Hindlimb muscle (tissue), 1 donor: ENCODE measurements at regions not wholly inside any gene's neighbourhood (a gene's known extent, or its start where the extent isn't known, plus 50 kb on each side); places are given as distances from the start of the nearest gene placed in this dataset.
"Not testable (repeated sequence)": the region's sequence is repeated elsewhere in the genome, so short reads cannot be mapped to it uniquely, and the experiment has no call there.

Source experiments
- DNase-seq: peaks from one replicate; pipeline ENCODE4 v3.0.0-alpha.2; 2013

GRCh38 chr5:99045871-99046270 lies 117.1 kb upstream of the CHD1 start:
- DNase-seq: no peak

GRCh38 chr5:99043257-99043656 lies 114.5 kb upstream of the CHD1 start:
- not testable (repeated sequence) for DNase-seq

GRCh38 chr5:99037668-99038067 lies 108.9 kb upstream of the CHD1 start:
- no peak for DNase-seq

GRCh38 chr5:99035942-99036341 lies 107.1 kb upstream of the CHD1 start:
- no peak for DNase-seq

- DNase-seq: no peak
Observed at GRCh38 chr5:99034336-99034735, 105.5 kb upstream of the CHD1 start.

GRCh38 chr5:99033014-99033900 lies 104.5 kb upstream of the CHD1 start:
- no peak for DNase-seq

GRCh38 chr5:99032234-99033013 lies 103.6 kb upstream of the CHD1 start:
- DNase-seq: peak; percentile 72

GRCh38 chr5:99030906-99031440 lies 102.2 kb upstream of the CHD1 start:
- no peak for DNase-seq

GRCh38 chr5:99029172-99029571 lies 100.4 kb upstream of the CHD1 start:
- no peak for DNase-seq

- DNase-seq: not testable (repeated sequence)
Observed at GRCh38 chr5:99028170-99028569, 99.4 kb upstream of the CHD1 start.

- no peak for DNase-seq
Observed at GRCh38 chr5:99025298-99026045, 96.7 kb upstream of the CHD1 start.

- DNase-seq: no peak
Observed at GRCh38 chr5:99023330-99023729, 94.5 kb upstream of the CHD1 start.

GRCh38 chr5:99022250-99022649 lies 93.4 kb upstream of the CHD1 start:
- no peak for DNase-seq

GRCh38 chr5:99020698-99021048 lies 91.9 kb upstream of the CHD1 start:
- DNase-seq: no peak

- peak; percentile 36 for DNase-seq
Observed at GRCh38 chr5:99019812-99020697, 91.2 kb upstream of the CHD1 start.

- no peak for DNase-seq
Observed at GRCh38 chr5:99019254-99019653, 90.4 kb upstream of the CHD1 start.

GRCh38 chr5:99010294-99010693 lies 81.5 kb upstream of the CHD1 start:
- DNase-seq: no peak

- not testable (repeated sequence) for DNase-seq
Observed at GRCh38 chr5:99008009-99008408, 79.2 kb upstream of the CHD1 start.

GRCh38 chr5:99005506-99005905 lies 76.7 kb upstream of the CHD1 start:
- DNase-seq: no peak

GRCh38 chr5:99004960-99005359 lies 76.2 kb upstream of the CHD1 start:
- no peak for DNase-seq

- DNase-seq: no peak
Observed at GRCh38 chr5:99000876-99001275, 72.1 kb upstream of the CHD1 start.

GRCh38 chr5:99000221-99000620 lies 71.4 kb upstream of the CHD1 start:
- DNase-seq: no peak
